ENCODE measurements at regions not wholly inside any gene's neighbourhood (a gene's known extent, or its start where the extent isn't known, plus 50 kb on each side); places are given as distances from the start of the nearest gene placed in this dataset.
"Not testable (repeated sequence)": the region's sequence is repeated elsewhere in the genome, so short reads cannot be mapped to it uniquely, and the experiment has no call there.

DNA sequence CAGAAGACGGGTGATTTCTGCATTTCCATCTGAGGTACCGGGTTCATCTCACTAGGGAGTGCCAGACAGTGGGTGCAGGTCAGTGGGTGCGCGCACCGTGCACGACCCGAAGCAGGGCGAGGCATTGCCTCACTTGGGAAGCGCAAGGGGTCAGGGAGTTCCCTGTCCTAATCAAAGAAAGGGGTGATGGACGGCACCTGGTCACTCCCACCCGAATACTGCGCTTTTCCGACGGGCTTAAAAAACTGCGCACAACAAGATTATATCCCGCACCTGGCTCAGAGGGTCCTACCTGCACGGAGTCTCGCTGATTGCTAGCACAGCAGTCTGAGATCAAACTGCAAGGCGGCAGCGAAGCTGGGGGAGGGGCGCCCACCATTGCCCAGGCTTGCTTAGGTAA, 1403.1 kb downstream of the REEP3 start:
- not testable (repeated sequence) for H3K4me1 ChIP-seq (ENCODE audit: insufficient read depth, low read length); H3K36me3 ChIP-seq (ENCODE audit: insufficient read depth, low read depth, low read length); H3K27me3 ChIP-seq (ENCODE audit: insufficient read depth, low read length); H3K27ac ChIP-seq (ENCODE audit: low read length); H3K9ac ChIP-seq (ENCODE audit: low read depth, low read length); H3K9me3 ChIP-seq (ENCODE audit: insufficient read depth, low read depth, low read length)
- peak overlapping the region; percentile 47 for H3K4me3 ChIP-seq (ENCODE audit: low read length)

DNA sequence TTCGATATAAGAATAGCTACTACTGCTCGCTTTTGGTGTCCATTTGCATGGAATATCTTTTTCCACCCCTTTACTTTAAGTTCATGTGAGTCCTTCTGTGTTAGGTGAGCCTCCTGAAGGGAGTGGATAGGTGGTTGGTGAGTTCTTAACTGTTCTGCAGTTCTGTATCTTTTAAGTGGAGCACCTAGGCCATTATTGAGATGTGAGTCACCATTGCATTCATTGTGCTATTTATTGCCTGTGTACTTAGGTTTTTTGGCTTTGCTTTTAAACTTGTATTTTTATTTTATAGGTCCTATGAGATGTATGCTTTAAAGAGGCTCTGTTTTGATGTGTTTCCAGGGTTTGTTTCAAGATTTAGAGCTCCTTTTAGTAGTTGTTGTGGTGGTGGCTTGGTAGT, 1430.8 kb downstream of the REEP3 start:
- no peaks in the 10 kb centered on the region for H3K36me3 ChIP-seq (ENCODE audit: insufficient read depth, low read depth, low read length)
- peaks cover 4% of the 10 kb centered on the region; the same call in 1 of the 2 replicates for H3K9me3 ChIP-seq (ENCODE audit: insufficient read depth, low read depth, low read length)
- H3K27ac ChIP-seq (ENCODE audit: low read length): no peak overlapping the region
- H3K4me1 ChIP-seq (ENCODE audit: insufficient read depth, low read length): no peaks in the 10 kb centered on the region
- H3K4me3 ChIP-seq (ENCODE audit: low read length): no peak overlapping the region
- no peaks in the 10 kb centered on the region for H3K27me3 ChIP-seq (ENCODE audit: insufficient read depth, low read length)
- H3K9ac ChIP-seq (ENCODE audit: low read depth, low read length): no peak overlapping the region

DNA sequence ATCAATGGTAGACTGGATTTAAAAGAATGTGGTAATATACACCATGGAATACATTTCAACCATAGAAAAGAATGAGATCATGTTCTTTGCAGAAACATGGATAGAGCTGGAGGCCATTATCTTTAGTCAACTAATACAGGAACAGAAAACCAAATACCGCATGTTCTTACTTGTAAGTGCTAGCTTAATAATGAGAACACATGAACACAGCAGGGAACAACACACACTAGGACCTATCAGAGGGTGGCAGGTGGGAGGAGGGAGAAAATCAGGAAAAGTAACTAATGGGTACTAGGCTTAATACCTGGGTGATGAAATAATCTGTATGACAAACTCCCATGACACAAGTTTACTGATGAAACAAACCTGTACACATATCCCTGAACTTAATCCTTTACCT, 1435.2 kb downstream of the REEP3 start:
- H3K4me3 ChIP-seq (ENCODE audit: low read length): no peak overlapping the region
- peaks cover 4% of the 10 kb centered on the region; the same call in 1 of the 2 replicates for H3K9me3 ChIP-seq (ENCODE audit: insufficient read depth, low read depth, low read length)
- H3K4me1 ChIP-seq (ENCODE audit: insufficient read depth, low read length): no peaks in the 10 kb centered on the region
- H3K36me3 ChIP-seq (ENCODE audit: insufficient read depth, low read depth, low read length): no peaks in the 10 kb centered on the region
- H3K27me3 ChIP-seq (ENCODE audit: insufficient read depth, low read length): no peaks in the 10 kb centered on the region
- H3K27ac ChIP-seq (ENCODE audit: low read length): no peak overlapping the region
- no peak overlapping the region for H3K9ac ChIP-seq (ENCODE audit: low read depth, low read length)

DNA sequence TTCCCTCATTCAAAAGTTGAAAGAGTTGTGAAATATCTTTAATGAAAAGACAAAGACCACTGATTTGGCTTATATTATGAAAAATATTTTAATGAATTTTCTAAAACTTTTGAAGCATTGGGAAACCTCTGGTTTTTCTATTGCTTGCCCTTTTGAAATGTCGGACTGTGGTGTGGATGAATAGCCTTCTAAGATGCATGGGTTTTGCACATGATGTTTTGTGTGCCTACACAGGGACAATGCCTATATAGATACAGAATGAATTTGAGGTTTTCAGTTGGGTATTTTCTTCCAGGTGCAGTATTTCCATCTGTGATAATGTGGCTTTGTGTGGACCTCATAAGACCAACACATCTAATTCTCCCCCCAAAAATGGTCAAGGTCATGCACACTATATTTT, 1437.9 kb downstream of the REEP3 start:
- Histone ChIP-seq H3K4me1 (ENCODE audit: insufficient read depth, low read length) (no peaks in the 10 kb centered on the region), H3K27me3 (ENCODE audit: insufficient read depth, low read length) (no peaks in the 10 kb centered on the region), H3K9me3 (ENCODE audit: insufficient read depth, low read depth, low read length) (no peaks in the 10 kb centered on the region; the same call in none of the 2 replicates), H3K27ac (ENCODE audit: low read length) (no peak overlapping the region), H3K36me3 (ENCODE audit: insufficient read depth, low read depth, low read length) (no peaks in the 10 kb centered on the region), H3K9ac (ENCODE audit: low read depth, low read length) (no peak overlapping the region), H3K4me3 (ENCODE audit: low read length) (no peak overlapping the region)

DNA sequence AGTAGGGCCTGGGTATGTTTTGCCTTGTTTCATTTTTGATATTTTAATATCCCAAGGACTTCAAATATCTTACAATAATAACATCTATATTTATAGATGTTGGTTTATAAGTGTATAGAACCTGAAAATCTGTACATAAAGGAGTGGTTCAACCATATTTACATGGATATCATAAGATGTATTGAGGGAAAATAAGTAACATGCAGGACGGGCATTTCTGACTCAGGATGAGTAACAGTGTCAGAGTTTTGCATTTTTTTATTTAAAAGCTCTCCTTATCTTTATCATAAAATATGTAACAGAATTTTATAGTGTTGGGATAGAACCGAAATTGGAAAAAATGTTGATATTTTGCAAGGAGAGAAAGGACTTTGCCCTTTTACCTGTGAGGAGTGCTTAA, 1438.7 kb downstream of the REEP3 start:
- no peak overlapping the region for H3K27ac ChIP-seq (ENCODE audit: low read length)
- H3K36me3 ChIP-seq (ENCODE audit: insufficient read depth, low read depth, low read length): no peaks in the 10 kb centered on the region
- H3K9me3 ChIP-seq (ENCODE audit: insufficient read depth, low read depth, low read length): no peaks in the 10 kb centered on the region; the same call in none of the 2 replicates
- no peaks in the 10 kb centered on the region for H3K4me1 ChIP-seq (ENCODE audit: insufficient read depth, low read length)
- no peaks in the 10 kb centered on the region for H3K27me3 ChIP-seq (ENCODE audit: insufficient read depth, low read length)
- H3K9ac ChIP-seq (ENCODE audit: low read depth, low read length): no peak overlapping the region
- no peak overlapping the region for H3K4me3 ChIP-seq (ENCODE audit: low read length)

DNA sequence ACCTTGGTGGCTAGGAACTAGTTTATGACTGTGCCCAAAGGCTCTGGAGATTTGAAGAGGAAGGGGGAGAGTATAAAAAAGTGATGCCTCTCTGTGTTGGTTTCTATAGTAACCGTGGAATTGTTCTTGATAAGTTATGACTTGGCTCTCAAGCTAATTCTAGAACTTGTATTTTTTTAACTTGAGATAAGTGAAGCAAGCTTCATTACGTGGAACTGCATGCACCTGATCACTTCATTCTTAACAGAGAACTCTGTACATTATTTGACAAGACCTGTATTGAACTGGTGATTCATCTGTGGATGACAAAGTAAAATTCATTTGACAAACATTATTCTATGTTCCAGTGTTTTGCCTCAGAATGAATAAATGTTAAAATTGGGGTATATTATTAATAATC, 1452.2 kb downstream of the REEP3 start:
- Histone ChIP-seq H3K27ac (ENCODE audit: low read length) (no peak overlapping the region), H3K4me3 (ENCODE audit: low read length) (no peak overlapping the region), H3K9ac (ENCODE audit: low read depth, low read length) (no peak overlapping the region), H3K36me3 (ENCODE audit: insufficient read depth, low read depth, low read length) (no peaks in the 10 kb centered on the region), H3K27me3 (ENCODE audit: insufficient read depth, low read length) (no peaks in the 10 kb centered on the region), H3K9me3 (ENCODE audit: insufficient read depth, low read depth, low read length) (no peaks in the 10 kb centered on the region), H3K4me1 (ENCODE audit: insufficient read depth, low read length) (peaks cover 9% of the 10 kb centered on the region)

DNA sequence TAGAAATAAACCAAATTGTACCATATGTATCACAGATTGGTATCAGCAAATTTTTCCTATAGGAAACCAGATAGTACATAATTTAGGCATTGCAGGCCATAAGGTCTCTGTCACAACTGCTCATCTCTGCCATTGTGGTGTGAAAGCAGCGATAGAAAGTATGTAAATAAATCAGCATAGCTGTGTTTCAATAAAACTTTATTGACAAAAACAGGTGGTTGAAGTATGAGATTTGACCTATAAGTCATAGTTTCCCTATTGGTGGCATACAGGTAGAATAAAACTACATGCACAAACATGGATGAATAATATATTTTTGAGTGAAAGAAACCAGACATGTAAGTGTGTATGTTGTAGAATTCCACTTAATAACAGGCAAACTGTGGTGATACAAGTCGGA, 1454.9 kb downstream of the REEP3 start:
- no peaks in the 10 kb centered on the region for H3K9me3 ChIP-seq (ENCODE audit: insufficient read depth, low read depth, low read length)
- H3K4me1 ChIP-seq (ENCODE audit: insufficient read depth, low read length): peaks cover 9% of the 10 kb centered on the region
- H3K36me3 ChIP-seq (ENCODE audit: insufficient read depth, low read depth, low read length): no peaks in the 10 kb centered on the region
- H3K9ac ChIP-seq (ENCODE audit: low read depth, low read length): no peak overlapping the region
- H3K4me3 ChIP-seq (ENCODE audit: low read length): no peak overlapping the region
- H3K27ac ChIP-seq (ENCODE audit: low read length): no peak overlapping the region
- H3K27me3 ChIP-seq (ENCODE audit: insufficient read depth, low read length): no peaks in the 10 kb centered on the region

DNA sequence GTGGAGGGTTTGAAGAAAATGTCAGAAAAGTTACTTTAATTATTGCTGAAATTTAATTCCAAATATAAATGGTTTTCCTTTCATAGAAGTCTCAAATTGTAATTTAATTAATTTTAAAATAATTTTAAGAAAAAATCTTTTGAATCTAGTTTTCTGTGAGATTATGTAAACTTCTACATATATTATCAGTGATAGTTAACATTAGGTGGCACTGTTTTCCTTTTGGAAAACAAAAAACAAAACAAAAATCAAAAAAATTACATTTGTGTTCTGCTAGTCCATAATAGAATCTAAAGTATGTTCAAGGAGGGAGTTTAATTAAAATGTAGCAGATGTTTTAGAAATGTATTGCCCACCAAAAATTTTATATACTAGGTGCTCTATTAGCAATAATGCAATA, 1456.7 kb downstream of the REEP3 start:
- Histone ChIP-seq H3K9ac (ENCODE audit: low read depth, low read length) (no peak overlapping the region), H3K4me1 (ENCODE audit: insufficient read depth, low read length) (no peaks in the 10 kb centered on the region), H3K9me3 (ENCODE audit: insufficient read depth, low read depth, low read length) (no peaks in the 10 kb centered on the region), H3K36me3 (ENCODE audit: insufficient read depth, low read depth, low read length) (no peaks in the 10 kb centered on the region), H3K27me3 (ENCODE audit: insufficient read depth, low read length) (no peaks in the 10 kb centered on the region), H3K27ac (ENCODE audit: low read length) (no peak overlapping the region), H3K4me3 (ENCODE audit: low read length) (no peak overlapping the region)

DNA sequence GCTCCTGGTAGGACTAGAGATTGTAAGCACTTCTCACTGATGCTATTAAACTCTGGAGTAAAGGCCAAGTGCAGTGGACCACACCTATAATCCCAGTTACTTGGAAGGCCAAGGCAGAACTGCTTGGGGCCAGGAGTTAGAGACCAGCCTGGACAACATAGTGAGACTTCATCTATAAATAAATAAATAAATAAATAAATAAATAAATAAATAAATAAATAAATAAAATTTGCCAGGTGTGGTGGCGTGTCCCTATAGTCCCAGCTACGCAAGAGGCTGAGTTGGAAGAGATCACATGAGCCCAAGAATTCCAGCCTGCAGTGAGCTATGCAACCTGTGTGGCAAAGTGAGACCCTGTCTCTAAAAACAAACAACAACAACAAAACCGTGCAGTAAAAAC, 1475.7 kb downstream of the REEP3 start:
- Histone ChIP-seq H3K27me3 (ENCODE audit: insufficient read depth, low read length) (no peaks in the 10 kb centered on the region), H3K4me3 (ENCODE audit: low read length) (no peak overlapping the region), H3K36me3 (ENCODE audit: insufficient read depth, low read depth, low read length) (no peaks in the 10 kb centered on the region), H3K9ac (ENCODE audit: low read depth, low read length) (no peak overlapping the region), H3K9me3 (ENCODE audit: insufficient read depth, low read depth, low read length) (no peaks in the 10 kb centered on the region), H3K27ac (ENCODE audit: low read length) (no peak overlapping the region), H3K4me1 (ENCODE audit: insufficient read depth, low read length) (no peaks in the 10 kb centered on the region)

DNA sequence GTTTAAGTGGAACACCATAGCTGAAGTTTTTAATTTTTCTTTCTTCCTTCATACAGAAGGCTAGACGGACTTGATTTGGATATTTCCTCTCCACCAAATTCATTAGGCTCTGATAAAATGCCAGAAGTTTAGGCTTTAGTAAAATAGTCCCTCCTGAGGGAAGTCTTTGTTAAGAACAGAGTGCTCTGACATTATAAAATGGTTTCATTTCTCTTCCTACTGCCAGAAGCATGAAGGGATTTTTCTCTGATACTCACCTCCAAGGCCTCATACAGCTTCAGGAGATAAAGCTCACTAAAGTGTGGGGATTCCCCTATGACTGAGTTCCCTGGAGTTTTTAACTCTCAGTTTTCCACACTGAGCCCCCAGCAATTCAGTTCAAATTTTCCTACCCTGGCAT, 1489.6 kb downstream of the REEP3 start:
- peaks cover 6% of the 10 kb centered on the region; the same call in 1 of the 2 replicates for H3K9me3 ChIP-seq (ENCODE audit: insufficient read depth, low read depth, low read length)
- H3K4me3 ChIP-seq (ENCODE audit: low read length): no peak overlapping the region
- no peaks in the 10 kb centered on the region for H3K36me3 ChIP-seq (ENCODE audit: insufficient read depth, low read depth, low read length)
- no peaks in the 10 kb centered on the region for H3K4me1 ChIP-seq (ENCODE audit: insufficient read depth, low read length)
- H3K9ac ChIP-seq (ENCODE audit: low read depth, low read length): no peak overlapping the region
- no peak overlapping the region for H3K27ac ChIP-seq (ENCODE audit: low read length)
- no peaks in the 10 kb centered on the region for H3K27me3 ChIP-seq (ENCODE audit: insufficient read depth, low read length)

DNA sequence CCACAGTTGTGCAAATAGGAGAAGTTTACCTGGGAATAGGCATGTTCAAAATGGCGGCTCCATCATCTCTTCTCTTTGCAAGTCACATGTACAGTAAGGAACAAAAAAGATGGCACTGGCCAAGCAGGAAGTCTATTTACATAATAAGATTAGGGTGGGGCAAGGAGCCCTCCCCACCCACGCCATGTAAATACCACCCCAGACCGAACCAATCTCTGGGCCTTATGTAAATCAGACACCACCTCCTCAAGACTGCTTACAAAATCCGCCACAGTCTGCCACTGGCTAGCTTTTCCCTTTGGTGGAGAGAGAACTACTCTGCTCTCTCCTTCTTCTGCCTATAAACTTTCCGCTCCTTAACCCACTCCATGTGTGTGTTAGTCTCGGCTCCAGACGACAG, 1496.3 kb downstream of the REEP3 start:
- Histone ChIP-seq H3K4me3 (ENCODE audit: low read length) (no peak overlapping the region), H3K27ac (ENCODE audit: low read length) (no peak overlapping the region), H3K36me3 (ENCODE audit: insufficient read depth, low read depth, low read length) (no peaks in the 10 kb centered on the region), H3K9ac (ENCODE audit: low read depth, low read length) (no peak overlapping the region), H3K4me1 (ENCODE audit: insufficient read depth, low read length) (no peaks in the 10 kb centered on the region), H3K9me3 (ENCODE audit: insufficient read depth, low read depth, low read length) (peaks cover 4% of the 10 kb centered on the region; the same call in 1 of the 2 replicates), H3K27me3 (ENCODE audit: insufficient read depth, low read length) (no peaks in the 10 kb centered on the region)

DNA sequence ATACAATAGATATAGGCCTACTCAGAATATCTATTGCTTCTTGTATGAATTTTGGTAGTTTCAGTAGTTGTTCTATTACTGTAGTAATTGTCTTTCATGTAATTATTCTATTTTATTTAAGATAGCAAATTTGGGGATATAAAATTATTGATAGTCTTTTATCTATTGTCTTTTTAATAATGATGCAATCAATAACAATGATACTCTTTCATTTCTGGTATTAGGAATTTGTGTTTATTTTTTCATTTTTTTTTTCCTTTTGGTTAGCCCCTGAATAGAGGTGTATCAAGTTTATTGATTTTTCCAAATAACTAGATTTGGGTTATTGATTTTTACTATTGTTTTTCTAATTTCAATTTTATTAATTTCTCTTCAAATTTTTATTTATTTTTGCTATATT, 1503.7 kb downstream of the REEP3 start:
- no peak overlapping the region for H3K4me3 ChIP-seq (ENCODE audit: low read length)

DNA sequence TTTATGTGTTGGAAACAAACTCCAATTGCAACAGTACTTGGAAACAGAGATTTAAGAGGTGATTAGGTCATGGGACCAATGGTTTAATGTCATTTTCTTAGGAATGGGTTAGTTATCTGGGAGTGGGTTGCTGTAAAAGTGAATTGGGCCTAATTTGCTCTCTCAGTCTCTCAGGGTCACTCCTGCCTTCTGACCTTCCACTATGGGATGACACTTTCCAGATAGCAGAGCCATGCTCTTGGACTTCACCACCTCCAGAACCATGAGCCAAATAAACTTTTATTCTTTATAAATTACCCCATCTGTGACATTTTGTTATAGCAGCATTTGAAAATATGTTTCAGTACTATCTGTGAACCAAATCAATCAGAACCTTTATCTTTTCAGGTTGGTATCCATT, 1509.1 kb downstream of the REEP3 start:
- no peaks in the 10 kb centered on the region for H3K36me3 ChIP-seq (ENCODE audit: insufficient read depth, low read depth, low read length)
- H3K27ac ChIP-seq (ENCODE audit: low read length): no peak overlapping the region
- no peaks in the 10 kb centered on the region for H3K27me3 ChIP-seq (ENCODE audit: insufficient read depth, low read length)
- H3K4me3 ChIP-seq (ENCODE audit: low read length): no peak overlapping the region
- H3K9ac ChIP-seq (ENCODE audit: low read depth, low read length): no peak overlapping the region
- no peaks in the 10 kb centered on the region for H3K4me1 ChIP-seq (ENCODE audit: insufficient read depth, low read length)
- peaks cover 10% of the 10 kb centered on the region; the same call in 1 of the 2 replicates for H3K9me3 ChIP-seq (ENCODE audit: insufficient read depth, low read depth, low read length)

More for the DNA sequence above, 1503.7 kb downstream of the REEP3 start:
- Histone ChIP-seq H3K4me1 (ENCODE audit: insufficient read depth, low read length) (no peaks in the 10 kb centered on the region), H3K27ac (ENCODE audit: low read length) (no peak overlapping the region), H3K27me3 (ENCODE audit: insufficient read depth, low read length) (no peaks in the 10 kb centered on the region), H3K9ac (ENCODE audit: low read depth, low read length) (no peak overlapping the region), H3K36me3 (ENCODE audit: insufficient read depth, low read depth, low read length) (no peaks in the 10 kb centered on the region), H3K9me3 (ENCODE audit: insufficient read depth, low read depth, low read length) (peaks cover 4% of the 10 kb centered on the region; the same call in 1 of the 2 replicates)

Data from iPS-20b (cell line).